ENCODE measurements at regions not wholly inside any gene's neighbourhood (a gene's known extent, or its start where the extent isn't known, plus 50 kb on each side); places are given as distances from the start of the nearest gene placed in this dataset.

GRCh38 chr17:72022328-72023275, 98.2 kb upstream of the SOX9 start:
- DNase-seq: no peak

- no peak for DNase-seq
These were observed 96.4 kb upstream of the SOX9 start for GRCh38 chr17:72024457-72024856.

- no peak for DNase-seq
These were observed 95.7 kb upstream of the SOX9 start for GRCh38 chr17:72025113-72025512.

GRCh38 chr17:72030067-72030899, 90.5 kb upstream of the SOX9 start:
- DNase-seq: peak; percentile 40

GRCh38 chr17:72031219-72031884, 89.5 kb upstream of the SOX9 start:
- DNase-seq: no peak

- DNase-seq: no peak
These were observed 87.5 kb upstream of the SOX9 start for GRCh38 chr17:72033334-72033733.

- no peak for DNase-seq
These were observed 86.8 kb upstream of the SOX9 start for GRCh38 chr17:72034000-72034399.

- DNase-seq: no peak
These were observed 82.4 kb upstream of the SOX9 start for GRCh38 chr17:72038427-72038826.

GRCh38 chr17:72039490-72039889, 81.3 kb upstream of the SOX9 start:
- DNase-seq: no peak

GRCh38 chr17:72046178-72046577, 74.6 kb upstream of the SOX9 start:
- DNase-seq: no peak

- DNase-seq: no peak
These were observed 73.9 kb upstream of the SOX9 start for GRCh38 chr17:72046643-72047612.

- no peak for DNase-seq
These were observed 70.9 kb upstream of the SOX9 start for GRCh38 chr17:72049914-72050313.

- DNase-seq: no peak
These were observed 67.8 kb upstream of the SOX9 start for GRCh38 chr17:72053036-72053435.

- no peak for DNase-seq
These were observed 67.4 kb upstream of the SOX9 start for GRCh38 chr17:72053449-72053848.

- DNase-seq: no peak
These were observed 64.7 kb upstream of the SOX9 start for GRCh38 chr17:72056155-72056554.

GRCh38 chr17:72056727-72057290, 64.0 kb upstream of the SOX9 start:
- no peak for DNase-seq

GRCh38 chr17:72060084-72060483, 60.7 kb upstream of the SOX9 start:
- DNase-seq: no peak

- peak; percentile 21 for DNase-seq
These were observed 57.6 kb upstream of the SOX9 start for GRCh38 chr17:72063262-72063661.

- DNase-seq: no peak
These were observed 56.9 kb upstream of the SOX9 start for GRCh38 chr17:72063756-72064450.

- no peak for DNase-seq
These were observed 56.1 kb upstream of the SOX9 start for GRCh38 chr17:72064606-72065193.

GRCh38 chr17:72065556-72065955, 55.3 kb upstream of the SOX9 start:
- DNase-seq: no peak

All from NCI-H2029 (cell line).